ENCODE measurements at regions not wholly inside any gene's neighbourhood (a gene's known extent, or its start where the extent isn't known, plus 50 kb on each side); places are given as distances from the start of the nearest gene placed in this dataset.

GRCh38 chr4:31955346-31955745, 1235.2 kb downstream of the PCDH7 start:
- TF ChIP-seq CTCF (IDR thresholded peaks at IDR 0.05; ENCODE audit: low read depth, low read length, missing control alignments): no peak
- no peak for DNase-seq (ENCODE audit: extremely low read depth, low read depth)
- no peak overlapping the region for H3K4me3 ChIP-seq (replicated peaks; ENCODE audit: low read depth, low read length)

DNA sequence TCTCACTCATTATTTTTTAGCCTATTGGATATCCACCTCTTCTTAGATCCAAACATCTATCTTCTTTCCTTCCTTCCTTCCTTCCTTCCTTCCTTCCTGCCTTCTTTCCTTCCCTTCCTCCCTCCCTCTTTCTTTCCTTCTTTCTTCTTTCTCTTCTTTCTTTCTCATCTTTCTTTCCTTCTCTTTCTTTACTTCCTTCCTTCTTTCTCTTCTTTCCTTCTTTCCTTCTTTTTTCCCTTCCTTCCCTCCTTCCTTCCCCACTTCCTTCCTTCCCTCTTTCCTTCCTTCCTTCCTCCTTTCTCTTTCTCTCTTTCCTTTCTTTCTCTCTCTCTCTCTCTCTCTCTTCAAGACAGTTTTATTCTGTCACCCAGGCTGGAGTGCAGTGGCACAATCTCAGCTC, 1239.8 kb downstream of the PCDH7 start:
- no peak for DNase-seq (ENCODE audit: extremely low read depth, low read depth)
- no peak for TF ChIP-seq CTCF (IDR thresholded peaks at IDR 0.05; ENCODE audit: low read depth, low read length, missing control alignments)

DNA sequence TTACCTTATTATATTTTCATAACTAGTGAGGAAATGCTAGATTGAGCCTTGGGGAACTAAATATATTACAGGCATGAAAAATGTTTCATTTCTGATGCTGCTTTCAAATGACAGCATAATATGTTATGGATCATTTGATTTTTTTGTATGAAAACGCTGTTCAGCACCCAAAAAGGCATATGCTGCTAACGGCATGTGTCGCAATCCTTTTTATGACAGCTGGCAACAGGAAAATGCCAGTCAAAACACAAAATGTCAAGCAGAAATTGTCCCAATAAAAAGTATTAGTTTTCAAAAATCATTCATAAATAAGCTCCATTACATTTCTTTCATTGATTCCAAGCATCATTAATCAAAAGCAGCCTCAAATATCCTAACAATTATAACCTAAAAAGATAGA, 1244.5 kb downstream of the PCDH7 start:
- no peak overlapping the region for H3K4me3 ChIP-seq (replicated peaks; ENCODE audit: low read depth, low read length)
- no peak for TF ChIP-seq CTCF (IDR thresholded peaks at IDR 0.05; ENCODE audit: low read depth, low read length, missing control alignments)
- DNase-seq (ENCODE audit: extremely low read depth, low read depth): no peak

More for the DNA sequence above, 1239.8 kb downstream of the PCDH7 start:
- no peak overlapping the region for H3K4me3 ChIP-seq (replicated peaks; ENCODE audit: low read depth, low read length)

- no peak for DNase-seq (ENCODE audit: extremely low read depth, low read depth)
- no peak overlapping the region for H3K4me3 ChIP-seq (replicated peaks; ENCODE audit: low read depth, low read length)
- no peak for TF ChIP-seq CTCF (IDR thresholded peaks at IDR 0.05; ENCODE audit: low read depth, low read length, missing control alignments)
Observed at GRCh38 chr4:31968842-31969241, 1248.7 kb downstream of the PCDH7 start.

DNA sequence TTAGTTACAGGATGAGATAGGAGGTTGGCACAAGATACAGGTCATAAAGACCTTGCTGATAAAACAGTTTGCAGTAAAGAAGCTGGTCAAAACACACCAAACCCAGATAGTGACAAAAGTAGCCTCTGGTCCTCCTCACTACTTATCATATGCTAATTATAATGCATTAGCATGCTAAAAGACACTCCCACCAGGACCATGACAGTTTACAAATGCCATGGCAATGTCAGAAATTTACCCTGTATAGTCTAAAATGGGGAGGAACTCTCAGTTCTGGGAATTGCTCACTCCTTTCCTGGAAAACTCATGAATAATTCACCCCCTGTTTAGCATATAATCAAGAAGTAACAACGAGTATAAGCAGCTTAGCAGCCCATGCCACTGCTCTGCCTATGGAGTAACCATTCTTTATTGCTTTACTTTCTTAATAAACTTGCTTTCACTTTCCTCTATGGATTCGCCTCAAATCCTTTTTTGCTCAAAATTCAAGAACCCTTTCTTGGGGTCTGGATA, 1254.4 kb downstream of the PCDH7 start:
- no peak overlapping the region for H3K4me3 ChIP-seq (replicated peaks; ENCODE audit: low read depth, low read length)
- no peak for DNase-seq (ENCODE audit: extremely low read depth, low read depth)
- TF ChIP-seq CTCF (IDR thresholded peaks at IDR 0.05; ENCODE audit: low read depth, low read length, missing control alignments): no peak

- TF ChIP-seq CTCF (IDR thresholded peaks at IDR 0.05; ENCODE audit: low read depth, low read length, missing control alignments): no peak
Observed at GRCh38 chr4:31979988-31980387, 1259.8 kb downstream of the PCDH7 start.

GRCh38 chr4:31983246-31983645, 1263.1 kb downstream of the PCDH7 start:
- no peak overlapping the region for H3K4me3 ChIP-seq (replicated peaks; ENCODE audit: low read depth, low read length)
- no peak for TF ChIP-seq CTCF (IDR thresholded peaks at IDR 0.05; ENCODE audit: low read depth, low read length, missing control alignments)
- DNase-seq (ENCODE audit: extremely low read depth, low read depth): no peak

More at GRCh38 chr4:31979988-31980387, 1259.8 kb downstream of the PCDH7 start:
- no peak overlapping the region for H3K4me3 ChIP-seq (replicated peaks; ENCODE audit: low read depth, low read length)
- DNase-seq (ENCODE audit: extremely low read depth, low read depth): no peak

Data from HFF-Myc (cell line).